H9 (cell line): ENCODE measurements at regions not wholly inside any gene's neighbourhood (a gene's known extent, or its start where the extent isn't known, plus 50 kb on each side); places are given as distances from the start of the nearest gene placed in this dataset.

Experiments
- DNase-seq: peaks from one replicate; pipeline ENCODE4 v3.0.0-alpha.2; 2017
- H2AFZ ChIP-seq: one replicate; pipeline ENCODE4 v1.6.1; 2013; ENCODE audit warnings: mild to moderate bottlenecking, low read length, control low read depth, moderate library complexity
- H2AK5ac ChIP-seq: 2 replicates; pipeline ENCODE4 v1.6.1; 2013; ENCODE audit warnings: low read length, control low read depth, mixed read lengths; ENCODE audit not compliant: insufficient read length
- H2BK120ac ChIP-seq: one replicate; pipeline ENCODE4 v1.6.1; 2013; ENCODE audit warnings: low read depth, mild to moderate bottlenecking, low read length, control low read depth, inconsistent platforms; ENCODE audit not compliant: poor library complexity, severe bottlenecking
- H2BK12ac ChIP-seq: 2 replicates; pipeline ENCODE4 v1.6.1; 2013; ENCODE audit warnings: low read length, control low read depth, mixed read lengths, low read depth; ENCODE audit not compliant: insufficient read length
- H2BK15ac ChIP-seq: 2 replicates; pipeline ENCODE4 v1.6.1; 2013; ENCODE audit warnings: low read depth, low read length, control low read depth
- H2BK20ac ChIP-seq: one replicate; pipeline ENCODE4 v1.6.1; 2013; ENCODE audit warnings: low read depth, mild to moderate bottlenecking, low read length, control low read depth, inconsistent platforms; ENCODE audit not compliant: poor library complexity, severe bottlenecking
- H2BK5ac ChIP-seq: 2 replicates; pipeline ENCODE4 v1.6.1; 2013; ENCODE audit warnings: low read length, control low read depth, mixed read lengths; ENCODE audit not compliant: insufficient read length
- H3K14ac ChIP-seq: 2 replicates; pipeline ENCODE4 v1.6.1; 2013; ENCODE audit warnings: low read length, control low read depth; ENCODE audit not compliant: insufficient read depth
- H3K18ac ChIP-seq: 2 replicates; pipeline ENCODE4 v1.6.1; 2013; ENCODE audit warnings: low read depth, mild to moderate bottlenecking, mixed read lengths, low read length, control low read depth; ENCODE audit not compliant: insufficient read length
- H3K23ac ChIP-seq: 2 replicates; pipeline ENCODE4 v1.6.1; 2013; ENCODE audit warnings: low read length, control low read depth, mixed read lengths, low read depth; ENCODE audit not compliant: insufficient read length
- H3K23me2 ChIP-seq: 2 replicates; pipeline ENCODE4 v1.6.1; 2013; ENCODE audit warnings: low read depth, mild to moderate bottlenecking, mixed read lengths, low read length, control low read depth; ENCODE audit not compliant: insufficient read length, poor library complexity, severe bottlenecking
- H3K27ac ChIP-seq: 2 replicates; pipeline ENCODE4 v1.5.1; 2013; ENCODE audit warnings: low read length, control low read depth, mixed read lengths, low read depth; ENCODE audit not compliant: insufficient read length
- H3K27me3 ChIP-seq: 2 replicates; pipeline ENCODE4 v1.6.1; 2013; ENCODE audit warnings: low read length, control low read depth, inconsistent platforms; ENCODE audit not compliant: insufficient read depth
- H3K4ac ChIP-seq: 2 replicates; pipeline ENCODE4 v1.6.1; 2013; ENCODE audit warnings: low read depth, mild to moderate bottlenecking, control low read depth, inconsistent platforms, low read length, moderate library complexity
- H3K4me1 ChIP-seq: 2 replicates; pipeline ENCODE4 v1.6.1; 2013; ENCODE audit warnings: low read length, control low read depth, inconsistent platforms; ENCODE audit not compliant: insufficient read depth
- H3K4me2 ChIP-seq: 2 replicates; pipeline ENCODE4 v1.6.1; 2013; ENCODE audit warnings: low read length, control low read depth, mixed read lengths; ENCODE audit not compliant: insufficient read length, insufficient read depth
- H3K56ac ChIP-seq: 2 replicates; pipeline ENCODE4 v1.6.1; 2013; ENCODE audit warnings: low read depth, mild to moderate bottlenecking, mixed read lengths, low read length, control low read depth; ENCODE audit not compliant: insufficient read length
- H3K79me1 ChIP-seq: 2 replicates; pipeline ENCODE4 v1.6.1; 2013; ENCODE audit warnings: low read depth, mild to moderate bottlenecking, moderate library complexity, low read length, control low read depth, inconsistent platforms; ENCODE audit not compliant: insufficient read depth, poor library complexity, severe bottlenecking
- H3K79me2 ChIP-seq: 2 replicates; pipeline ENCODE4 v1.6.1; 2013; ENCODE audit warnings: low read length, control low read depth, inconsistent platforms; ENCODE audit not compliant: insufficient read depth
- H3K9ac ChIP-seq: 2 replicates; pipeline ENCODE4 v1.6.1; 2013; ENCODE audit warnings: low read length, control low read depth, mixed read lengths; ENCODE audit not compliant: insufficient read length; ENCODE audit errors: extremely low read depth
- H3K9me3 ChIP-seq: one replicate; pipeline ENCODE4 v1.6.1; 2013; ENCODE audit warnings: low read depth, low read length, inconsistent platforms; ENCODE audit not compliant: control insufficient read depth
- H3T11ph ChIP-seq: one replicate; pipeline ENCODE4 v1.6.1; 2013; ENCODE audit warnings: mild to moderate bottlenecking, low read length, control low read depth, inconsistent platforms
- H4K20me1 ChIP-seq: one replicate; pipeline ENCODE4 v1.6.1; 2013; ENCODE audit not compliant: control insufficient read depth, insufficient read length, insufficient read depth
- H4K5ac ChIP-seq: 2 replicates; pipeline ENCODE4 v1.6.1; 2013; ENCODE audit warnings: low read depth, mild to moderate bottlenecking, mixed read lengths, low read length, control low read depth; ENCODE audit not compliant: insufficient read length
- H4K8ac ChIP-seq: replicated peaks from 2 replicates; pipeline ENCODE4 v1.6.1; 2013; ENCODE audit warnings: low read length, control low read depth, mixed read lengths, low read depth; ENCODE audit not compliant: insufficient read length
- H4K91ac ChIP-seq: 2 replicates; pipeline ENCODE4 v1.6.1; 2013; ENCODE audit warnings: low read depth, mild to moderate bottlenecking, moderate library complexity, mixed read lengths, low read length, control low read depth; ENCODE audit not compliant: insufficient read length
- H3K27ac Mint-ChIP-seq, 3 experiments: 2 replicates in 2 of 3; 3 replicates in 1 of 3; pipeline ENCODE4 v1.8.0; 2020 to 2021; ENCODE audit warnings: mixed read lengths in 3 of 3, mild to moderate bottlenecking in 1 of 3, moderate library complexity in 1 of 3
- H3K27me3 Mint-ChIP-seq: 2 replicates; pipeline ENCODE4 v1.8.0; 2021; ENCODE audit warnings: low read depth, mild to moderate bottlenecking, moderate library complexity, mixed read lengths
- H3K36me3 Mint-ChIP-seq, 3 experiments: 2 replicates in 2 of 3; 3 replicates in 1 of 3; pipeline ENCODE4 v1.8.0; 2020 to 2021; ENCODE audit warnings: low read depth in 3 of 3, mixed read lengths in 3 of 3; ENCODE audit not compliant: insufficient read depth in 1 of 3
- H3K4me1 Mint-ChIP-seq, 2 experiments: 2 replicates each; pipeline ENCODE4 v1.8.0; 2020; ENCODE audit warnings: mixed read lengths in 2 of 2
- H3K4me3 Mint-ChIP-seq, 2 experiments: 2 replicates in 1 of 2; 3 replicates in 1 of 2; pipeline ENCODE4 v1.8.0; 2020 to 2021; ENCODE audit warnings: mild to moderate bottlenecking in 2 of 2, mixed read lengths in 2 of 2, moderate library complexity in 1 of 2
- H3K9me3 Mint-ChIP-seq, 2 experiments: 2 replicates in 1 of 2; 3 replicates in 1 of 2; pipeline ENCODE4 v1.8.0; 2020; ENCODE audit warnings: mild to moderate bottlenecking in 2 of 2, mixed read lengths in 2 of 2, moderate library complexity in 1 of 2
- WGBS: extraction: QIAGEN DNeasy Blood & Tissue Kit; methylation state at CpG from one replicate; pipeline ENCODE4 v1.1.7; 2013; ENCODE audit warnings: missing lambda C conversion rate, low lambda C conversion rate, mixed read lengths; ENCODE audit not compliant: insufficient read length; ENCODE audit errors: extremely low coverage; 5-methylcytosine and 5-hydroxymethylcytosine counted together
- TF ChIP-seq, protein P1 (sequence below): fragments of 200-600 bp; sonication (generic); conservative IDR thresholded peaks from 3 replicates; pipeline ENCODE4 v1.8.0; 2021; ENCODE audit warnings: antibody characterized with exemption, mild to moderate bottlenecking

DNA sequence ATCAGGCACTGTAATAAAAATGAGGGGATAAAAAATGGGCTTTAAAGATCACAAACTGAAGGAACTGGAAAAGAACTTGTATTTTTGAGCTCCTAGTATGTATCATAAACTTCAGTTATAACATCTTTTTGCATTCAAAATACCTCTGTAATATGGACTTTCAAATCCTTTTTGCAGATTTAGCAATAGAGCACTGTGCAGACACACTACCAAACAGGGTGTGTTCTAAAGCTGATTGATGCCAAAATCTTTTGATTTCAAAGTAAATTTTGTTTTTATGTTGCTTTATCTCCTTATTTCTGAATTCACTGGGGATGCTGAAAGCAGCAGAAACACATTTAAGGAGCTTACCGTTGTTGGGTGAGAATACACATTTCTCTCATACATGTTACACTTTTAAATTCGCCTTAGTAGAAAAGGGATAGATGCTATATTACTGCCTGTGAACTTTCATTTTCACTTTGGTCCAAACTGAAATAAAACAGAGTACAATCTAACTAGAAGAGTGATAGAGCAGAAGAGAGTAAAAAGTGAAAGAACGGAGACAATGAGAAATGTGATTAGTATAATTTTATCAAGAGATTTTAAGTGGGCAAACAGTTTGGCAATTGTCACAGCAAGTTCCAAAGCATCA lies 1126.6 kb downstream of the BRINP3 start:
- H3K56ac ChIP-seq = no peak overlapping the region
- no peak overlapping the region for H2BK120ac ChIP-seq
- no peaks in the 10 kb centered on the region for H3K4me1 ChIP-seq
- Mint-ChIP-seq H3K36me3 (no peaks in the 10 kb centered on the region), H3K4me3 (no peak overlapping the region), H3K4me1 (no peaks in the 10 kb centered on the region), H3K27ac (no peak overlapping the region), H3K9me3 (no peaks in the 10 kb centered on the region), H3K27me3 (no peaks in the 10 kb centered on the region)
- no peaks in the 10 kb centered on the region for H3K79me2 ChIP-seq
- no peak overlapping the region for H2BK12ac ChIP-seq
- no peaks in the 10 kb centered on the region for H3K23me2 ChIP-seq
- no peak overlapping the region for H3K4me2 ChIP-seq
- TF ChIP-seq, protein P1, sequence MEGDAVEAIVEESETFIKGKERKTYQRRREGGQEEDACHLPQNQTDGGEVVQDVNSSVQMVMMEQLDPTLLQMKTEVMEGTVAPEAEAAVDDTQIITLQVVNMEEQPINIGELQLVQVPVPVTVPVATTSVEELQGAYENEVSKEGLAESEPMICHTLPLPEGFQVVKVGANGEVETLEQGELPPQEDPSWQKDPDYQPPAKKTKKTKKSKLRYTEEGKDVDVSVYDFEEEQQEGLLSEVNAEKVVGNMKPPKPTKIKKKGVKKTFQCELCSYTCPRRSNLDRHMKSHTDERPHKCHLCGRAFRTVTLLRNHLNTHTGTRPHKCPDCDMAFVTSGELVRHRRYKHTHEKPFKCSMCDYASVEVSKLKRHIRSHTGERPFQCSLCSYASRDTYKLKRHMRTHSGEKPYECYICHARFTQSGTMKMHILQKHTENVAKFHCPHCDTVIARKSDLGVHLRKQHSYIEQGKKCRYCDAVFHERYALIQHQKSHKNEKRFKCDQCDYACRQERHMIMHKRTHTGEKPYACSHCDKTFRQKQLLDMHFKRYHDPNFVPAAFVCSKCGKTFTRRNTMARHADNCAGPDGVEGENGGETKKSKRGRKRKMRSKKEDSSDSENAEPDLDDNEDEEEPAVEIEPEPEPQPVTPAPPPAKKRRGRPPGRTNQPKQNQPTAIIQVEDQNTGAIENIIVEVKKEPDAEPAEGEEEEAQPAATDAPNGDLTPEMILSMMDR = no peak
- no peaks in the 10 kb centered on the region for H3K9me3 ChIP-seq
- no peak overlapping the region for H4K91ac ChIP-seq
- no peak overlapping the region for H2BK20ac ChIP-seq
- H2BK15ac ChIP-seq = no peak overlapping the region
- H4K20me1 ChIP-seq = no peaks in the 10 kb centered on the region
- no peak for DNase-seq
- no peak overlapping the region for H2BK5ac ChIP-seq
- H3T11ph ChIP-seq = no peak overlapping the region
- H3K27me3 ChIP-seq = no peaks in the 10 kb centered on the region
- no CpG with 5 or more reads among the region's 3 CpGs for WGBS
- no peak overlapping the region for H2AK5ac ChIP-seq
- no peak overlapping the region for H3K9ac ChIP-seq
- no peak overlapping the region for H4K5ac ChIP-seq
- H3K18ac ChIP-seq = no peak overlapping the region
- H2AFZ ChIP-seq = no peak overlapping the region
- no peak overlapping the region for H3K27ac ChIP-seq
- H4K8ac ChIP-seq = no peak overlapping the region
- no peak overlapping the region for H3K14ac ChIP-seq
- H3K23ac ChIP-seq = no peak overlapping the region
- H3K79me1 ChIP-seq = no peaks in the 10 kb centered on the region
- no peak overlapping the region for H3K4ac ChIP-seq
